GM21528 (cell line): ENCODE measurements at regions not wholly inside any gene's neighbourhood (a gene's known extent, or its start where the extent isn't known, plus 50 kb on each side); places are given as distances from the start of the nearest gene placed in this dataset.

Experiments used
- ATAC-seq: cut with Tn5 transposase; IDR thresholded peaks from one replicate; pipeline ENCODE4 v1.9.1; 2021; ENCODE audit warnings: mild to moderate bottlenecking, moderate library complexity; ENCODE audit not compliant: unreplicated experiment, low FRiP score

DNA sequence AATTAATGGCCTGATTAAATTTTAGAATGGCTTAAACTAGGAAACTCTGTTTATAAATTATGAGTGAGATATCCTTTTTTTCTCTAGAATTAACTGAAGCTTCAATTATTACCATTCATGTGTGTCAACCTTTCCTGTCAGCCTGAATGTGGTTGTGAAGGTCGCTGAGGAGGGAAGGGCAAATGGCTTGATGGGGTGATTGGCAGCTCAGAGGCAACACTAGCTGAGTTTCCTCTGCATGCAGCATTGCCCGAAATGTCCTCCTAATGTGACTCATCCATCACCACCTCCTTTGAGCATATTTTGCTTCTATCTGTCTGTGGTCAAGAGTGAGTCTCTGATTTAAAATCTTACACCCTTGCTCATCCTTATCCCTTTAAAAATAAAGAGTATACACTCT is 281.9 kb downstream of the TENT4A start:
- no peak for ATAC-seq

DNA sequence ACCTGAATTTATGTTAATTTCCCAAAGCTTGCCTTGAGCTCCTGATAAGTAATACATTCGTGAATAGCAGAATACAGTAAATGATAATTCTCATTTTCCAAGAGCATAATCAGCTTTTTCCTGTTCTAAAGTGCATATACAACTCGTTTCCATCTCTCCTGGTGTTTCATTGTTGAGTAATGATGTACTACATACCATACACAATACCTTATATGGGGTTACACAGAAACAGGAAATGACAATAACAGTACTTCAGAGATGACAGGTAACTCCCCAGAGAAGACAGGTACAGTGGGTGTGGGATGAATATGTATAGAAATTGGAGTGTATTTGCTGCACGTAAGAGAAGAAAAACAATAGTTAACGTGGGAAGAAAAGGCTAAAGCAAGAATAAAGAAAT is 287.1 kb downstream of the TENT4A start:
- ATAC-seq: no peak

DNA sequence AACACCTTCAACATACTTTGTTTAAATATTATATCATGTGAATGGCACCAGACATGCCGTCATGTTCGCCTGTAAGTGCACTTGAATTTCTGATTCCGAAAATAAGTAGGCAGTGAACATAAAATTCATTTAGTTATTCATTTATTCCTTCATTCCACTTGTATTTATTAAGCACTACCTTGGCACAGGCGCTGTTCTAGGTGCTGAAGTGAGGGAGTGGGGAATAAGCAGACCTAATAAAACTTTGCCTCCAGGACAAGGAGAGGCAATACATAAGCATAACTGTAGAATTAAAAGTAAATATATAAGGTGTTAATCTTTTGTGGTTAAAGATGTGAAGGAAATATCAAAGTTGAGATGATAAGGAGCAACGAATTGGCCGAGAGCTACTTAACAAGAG is 297.4 kb downstream of the TENT4A start:
- no peak for ATAC-seq

DNA sequence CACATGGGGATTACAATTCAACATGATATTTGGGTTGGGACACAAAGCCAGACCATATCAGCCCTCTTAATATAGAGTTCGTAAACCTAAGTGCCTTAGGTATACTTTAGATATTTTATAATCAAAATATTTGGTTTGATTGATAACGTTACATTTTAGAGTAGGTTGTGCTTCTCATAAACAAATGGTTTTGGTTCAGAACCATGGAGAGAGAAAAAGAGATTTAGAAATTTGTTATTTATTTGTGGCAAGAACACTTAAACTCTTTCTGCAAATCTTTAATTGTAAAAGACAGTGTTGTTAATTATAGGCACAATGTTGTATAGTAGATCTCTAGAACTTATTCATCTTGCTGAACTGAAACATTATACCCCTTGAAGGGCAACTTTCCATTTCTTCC is 298.8 kb downstream of the TENT4A start:
- no peak for ATAC-seq

DNA sequence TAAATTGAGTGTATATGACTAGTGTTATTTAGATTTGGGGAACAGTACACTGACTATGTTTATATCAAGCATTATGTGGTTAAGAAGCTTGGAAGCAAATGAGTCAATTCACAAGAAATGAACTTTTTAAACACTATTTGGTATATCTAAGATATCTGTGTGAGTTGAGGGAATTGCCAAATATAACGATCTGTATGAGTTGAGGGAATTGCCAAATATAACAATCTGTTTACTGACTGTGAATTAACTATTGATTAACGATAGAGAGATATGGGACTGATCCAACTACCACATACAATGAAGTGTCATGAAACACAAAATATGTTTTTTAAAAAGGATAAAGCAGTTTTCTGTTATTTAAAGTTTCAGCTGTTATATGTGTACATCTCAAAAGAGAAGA is 301.4 kb downstream of the TENT4A start:
- ATAC-seq: no peak

DNA sequence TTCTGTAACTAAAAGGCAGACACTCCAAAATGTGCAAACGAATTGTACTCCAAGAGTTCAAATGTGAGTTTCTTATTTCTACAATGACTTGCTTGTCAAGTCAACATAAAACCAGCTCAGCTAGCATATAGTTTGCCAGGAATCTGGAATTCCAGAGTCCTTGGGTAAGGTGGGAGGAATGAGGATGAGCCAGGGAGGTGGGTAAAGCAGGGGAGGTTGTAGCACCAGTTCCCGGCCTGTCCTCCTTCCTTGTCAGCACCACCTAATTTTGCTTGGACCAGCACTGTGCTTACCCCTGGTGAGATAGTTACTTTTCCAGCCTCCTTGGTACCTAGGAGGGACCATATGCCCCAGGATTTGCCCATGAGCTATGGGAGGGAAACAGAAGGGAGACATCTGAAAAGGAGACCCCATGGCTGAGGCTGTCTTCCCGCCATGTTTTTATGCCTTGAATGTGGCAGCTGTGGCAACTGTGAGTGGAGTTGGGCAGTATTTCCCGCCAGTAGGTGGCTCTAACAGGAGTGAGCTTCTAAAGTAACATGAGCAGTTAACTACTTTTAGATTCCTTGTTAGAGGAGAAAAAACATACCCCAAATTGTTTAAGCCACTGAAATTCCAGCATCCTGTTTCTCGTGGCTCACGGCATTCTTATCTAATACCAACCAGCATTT is 302.5 kb downstream of the TENT4A start:
- no peak for ATAC-seq

DNA sequence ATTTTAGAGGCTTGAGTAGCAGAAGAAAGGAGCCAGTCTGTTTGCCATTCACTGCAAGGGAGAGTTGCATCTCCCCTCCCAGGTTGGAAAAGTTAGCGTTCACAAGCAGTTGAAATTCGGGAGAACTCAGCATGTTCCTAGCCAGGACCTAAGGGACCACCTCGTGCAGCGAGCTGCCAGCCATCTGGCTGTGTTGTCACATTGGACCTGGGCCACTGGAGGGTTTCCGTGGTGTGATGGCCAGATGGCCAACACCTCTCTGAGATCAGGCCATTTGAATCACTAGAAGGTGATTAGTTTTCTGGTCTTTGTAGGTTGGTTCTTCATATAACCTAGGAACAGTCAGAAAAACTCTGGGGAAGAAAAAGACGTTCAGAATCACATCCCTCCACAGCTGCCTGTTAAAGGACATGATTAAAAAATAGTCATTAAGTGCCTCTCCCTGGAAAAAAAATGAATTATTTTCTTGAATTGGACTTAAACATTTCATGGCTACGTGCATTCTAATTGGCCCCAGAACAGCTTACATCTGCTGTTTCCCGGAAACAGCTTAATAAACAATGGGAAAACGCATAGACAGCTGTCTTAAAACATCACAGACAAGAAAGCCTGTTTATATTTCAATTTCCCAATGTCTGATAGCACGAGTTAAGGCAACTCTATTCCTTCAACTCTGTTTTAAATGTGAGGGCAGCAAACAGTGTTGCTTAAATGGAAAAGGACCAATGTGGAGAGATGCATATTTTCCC is 303.9 kb downstream of the TENT4A start:
- no peak for ATAC-seq

DNA sequence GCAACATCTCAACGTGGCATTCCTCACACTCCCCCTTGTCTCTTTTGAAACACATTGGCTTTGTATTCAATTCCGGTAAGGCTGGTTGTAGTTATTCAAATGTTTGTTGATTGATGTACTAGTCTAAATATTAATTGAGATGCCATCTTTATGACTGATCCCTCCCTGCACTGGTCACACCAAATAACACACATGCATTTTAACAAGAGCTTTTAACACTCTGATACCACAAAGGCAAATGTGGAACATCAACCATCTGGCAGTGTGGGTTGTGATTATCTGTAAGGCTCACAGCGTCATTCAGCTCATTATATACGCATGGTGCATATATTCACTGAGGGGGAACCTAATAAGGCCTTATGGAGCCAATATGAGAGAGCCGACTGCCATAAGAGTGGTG is 305.0 kb downstream of the TENT4A start:
- ATAC-seq: no peak

DNA sequence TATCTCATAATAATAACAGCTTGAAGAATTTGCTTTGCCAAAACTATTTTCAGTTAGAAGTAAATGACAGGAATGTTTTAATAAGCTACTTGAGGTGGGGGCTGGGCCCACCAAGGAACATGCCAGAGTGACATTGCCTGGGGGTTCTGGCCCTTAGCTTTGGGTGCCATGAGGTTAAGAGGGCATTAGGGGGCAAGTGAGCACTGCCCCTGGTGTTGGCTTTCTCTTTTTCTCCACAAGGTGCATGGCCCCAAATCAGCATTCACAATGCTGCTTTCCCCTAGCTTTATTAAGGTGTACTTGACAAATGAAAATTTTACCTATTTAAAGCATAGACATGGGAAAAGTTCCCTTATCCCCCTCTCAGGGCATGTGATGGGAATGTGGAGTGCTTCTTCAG is 305.4 kb downstream of the TENT4A start:
- no peak for ATAC-seq

DNA sequence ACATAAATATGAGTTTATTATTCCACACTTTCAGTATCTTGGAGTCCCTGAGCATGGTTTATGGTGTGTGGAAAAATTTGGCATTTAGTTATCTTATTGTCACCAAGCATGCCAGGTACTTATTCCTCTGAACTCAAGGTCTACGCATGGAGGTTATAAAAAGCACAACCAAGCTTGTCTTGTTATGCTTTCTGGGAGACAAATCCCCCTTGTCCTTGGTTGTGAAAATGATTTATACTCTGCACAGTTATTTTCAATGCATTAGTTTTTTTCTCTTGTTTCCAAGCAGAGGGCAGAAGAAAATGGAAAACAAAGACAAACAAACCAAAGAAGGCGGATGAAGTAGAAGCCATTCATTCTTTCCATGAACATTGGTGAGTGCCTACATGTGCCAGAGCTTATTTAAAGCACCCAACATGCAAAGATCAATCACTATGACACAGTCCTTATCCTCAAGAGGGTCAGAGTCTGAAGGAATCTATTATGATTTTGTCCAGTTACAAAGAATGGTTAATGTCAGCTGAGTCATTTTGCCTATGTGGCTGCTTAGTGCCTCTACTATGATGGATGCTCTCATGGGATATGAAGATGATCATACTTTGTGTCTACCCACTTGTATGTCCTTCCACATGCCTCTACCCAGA is 323.1 kb downstream of the TENT4A start:
- ATAC-seq: no peak

DNA sequence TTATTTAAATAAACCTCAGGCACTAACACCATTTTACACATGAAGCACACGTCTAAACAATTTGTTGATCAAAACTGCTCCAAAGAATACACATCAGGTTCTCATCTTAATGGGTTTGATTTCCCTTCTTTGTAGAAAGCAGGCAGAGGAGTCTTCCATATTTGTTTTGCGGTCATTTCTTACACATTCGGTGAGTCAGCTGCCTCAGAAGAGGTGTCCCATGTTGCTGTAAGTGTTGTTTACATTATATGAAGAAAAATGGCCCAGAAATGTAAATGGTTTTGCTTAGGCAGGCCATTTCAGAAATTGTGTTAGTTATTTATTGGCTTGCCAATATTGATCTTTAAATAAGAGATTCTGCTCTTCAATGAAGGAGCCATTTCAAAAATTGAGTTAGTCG is 325.8 kb downstream of the TENT4A start:
- no peak for ATAC-seq

DNA sequence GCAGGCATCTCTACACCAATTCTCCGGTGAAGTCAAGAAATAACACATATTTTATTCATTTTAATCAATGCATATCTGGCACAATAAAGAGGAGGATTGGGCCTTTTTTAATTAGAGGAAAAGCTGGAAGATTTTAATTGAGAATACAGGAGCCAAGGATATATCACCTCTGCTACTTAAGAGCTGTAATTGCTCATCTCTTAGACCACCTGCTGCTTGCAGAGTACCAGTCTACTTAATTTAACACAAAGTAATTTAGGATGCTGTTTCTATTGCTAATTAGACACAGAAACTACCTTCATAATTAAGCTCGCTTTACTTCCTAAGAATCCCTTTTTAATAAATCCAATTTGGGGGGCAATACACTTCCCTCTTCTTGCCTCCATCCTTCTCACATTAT is 326.9 kb downstream of the TENT4A start:
- no peak for ATAC-seq

DNA sequence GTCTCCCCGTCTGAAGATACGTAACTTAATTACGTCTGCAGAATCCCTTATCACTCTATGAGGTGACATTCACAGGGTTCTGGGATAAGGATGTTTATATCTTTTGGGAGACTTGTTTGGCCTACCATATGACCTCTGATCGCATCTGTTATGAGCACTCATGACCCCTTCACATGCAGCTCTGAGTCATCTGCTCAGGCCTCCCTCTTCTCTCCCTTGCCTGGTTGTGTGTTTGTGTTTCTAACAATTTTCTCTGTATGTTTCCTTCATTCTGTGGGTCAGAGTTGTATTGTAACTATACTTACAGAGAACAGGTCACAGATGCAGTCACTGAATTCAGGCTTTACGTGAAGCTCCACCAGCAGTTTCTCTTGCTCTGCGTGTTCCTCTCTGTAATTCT is 330.6 kb downstream of the TENT4A start:
- no peak for ATAC-seq

DNA sequence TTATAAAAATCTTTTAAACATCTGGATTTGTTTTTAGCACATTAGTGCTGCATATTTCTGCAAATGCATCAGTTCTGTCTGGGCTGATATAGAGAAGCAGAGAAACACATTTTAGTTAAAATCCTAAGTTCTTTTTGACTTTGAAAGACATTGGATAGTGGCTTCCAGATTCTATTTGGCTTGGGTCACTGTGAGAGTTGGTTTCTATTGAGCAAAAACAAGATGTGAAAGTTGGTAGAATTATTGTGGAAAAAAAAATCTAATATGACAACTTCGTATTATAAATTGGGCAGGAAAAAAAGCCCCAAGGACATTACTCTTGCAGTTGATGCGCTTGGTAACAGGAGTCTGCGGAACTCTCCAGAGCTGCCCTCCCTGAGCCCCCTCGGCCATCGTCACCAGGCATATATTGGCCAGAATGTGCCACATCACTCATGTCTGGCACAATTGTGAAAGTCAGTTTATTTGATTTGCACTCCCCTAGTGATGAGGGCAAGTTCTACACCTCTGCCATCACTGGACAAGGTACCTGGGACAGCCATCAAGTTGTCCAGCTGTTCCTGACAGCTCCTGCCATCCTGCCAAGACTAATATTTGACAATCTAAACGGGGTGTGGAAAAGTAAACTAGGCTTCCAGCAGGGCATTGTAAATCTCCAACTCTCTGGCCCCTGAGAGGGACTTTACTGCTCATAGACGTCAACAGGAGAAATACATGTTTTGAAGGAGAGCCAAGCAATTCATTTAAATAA is 334.5 kb downstream of the TENT4A start:
- ATAC-seq: no peak

DNA sequence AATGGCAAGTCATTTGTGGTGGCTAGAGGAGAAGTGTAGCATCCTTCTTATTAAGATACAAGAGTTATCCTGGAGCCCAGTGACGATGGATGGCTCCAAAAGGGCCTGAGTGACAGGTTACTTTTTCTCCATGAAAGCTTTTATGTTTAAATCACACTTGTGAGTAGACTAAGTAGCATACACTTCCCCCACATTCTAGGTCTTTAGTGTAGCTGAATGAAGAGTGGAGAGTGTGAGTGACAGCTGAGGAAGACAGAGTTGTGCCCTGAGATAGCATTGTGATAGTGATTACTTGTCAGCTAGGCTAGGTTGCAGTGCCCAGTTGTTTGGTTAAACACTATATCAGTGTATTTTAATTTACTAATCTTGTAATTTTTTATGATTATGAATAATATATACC is 337.8 kb downstream of the TENT4A start:
- ATAC-seq: no peak

DNA sequence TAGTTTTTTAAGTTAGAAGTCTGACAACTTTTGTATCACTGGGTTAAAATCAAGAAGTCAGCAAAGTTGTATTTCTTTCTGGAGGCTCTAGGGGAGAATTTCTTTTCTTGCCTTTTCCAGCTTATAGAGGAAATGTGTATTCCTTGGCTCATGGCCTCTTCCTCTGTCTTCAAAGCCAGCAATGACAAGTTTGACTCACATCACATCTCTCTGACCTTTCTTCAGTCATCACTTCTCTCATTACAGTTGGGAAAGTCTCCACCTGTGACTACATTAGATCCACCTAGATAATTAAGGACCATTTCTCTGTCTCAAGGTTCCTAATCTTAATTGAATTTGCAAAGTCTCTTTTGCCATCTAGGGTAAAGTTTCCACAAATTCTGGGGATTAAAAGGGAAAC is 339.9 kb downstream of the TENT4A start:
- no peak for ATAC-seq

DNA sequence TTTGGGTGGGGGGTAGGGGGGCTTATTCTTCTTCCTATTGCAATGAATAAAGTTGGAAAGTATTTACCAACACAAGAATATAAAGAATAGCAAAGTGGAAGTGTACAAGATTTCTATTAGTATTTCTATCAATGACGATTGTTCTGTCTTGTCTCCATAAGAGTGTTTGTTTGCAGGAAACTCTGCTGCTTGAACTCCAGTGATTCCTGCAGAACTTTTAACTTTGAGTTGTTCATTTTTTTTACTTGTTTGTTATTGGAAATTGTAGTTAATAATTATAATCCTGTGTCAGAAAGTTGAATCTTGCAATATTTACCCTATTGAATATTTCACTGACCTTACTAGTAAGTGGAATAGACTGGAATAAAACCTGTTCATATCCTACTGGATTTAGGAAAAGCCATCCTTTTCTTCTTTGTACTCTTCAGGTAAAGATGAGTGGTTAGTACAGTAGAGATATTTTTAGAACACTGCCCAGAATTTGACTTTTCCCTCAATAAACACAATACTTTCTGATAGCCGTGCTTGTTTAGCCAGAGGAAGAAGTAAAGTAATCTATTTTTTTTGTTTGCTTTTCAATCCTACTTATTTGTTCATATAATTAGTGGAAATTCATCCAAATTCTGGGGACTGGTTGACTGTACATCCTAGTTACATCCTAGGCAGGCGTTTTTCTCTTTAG is 340.4 kb downstream of the TENT4A start:
- no peak for ATAC-seq

DNA sequence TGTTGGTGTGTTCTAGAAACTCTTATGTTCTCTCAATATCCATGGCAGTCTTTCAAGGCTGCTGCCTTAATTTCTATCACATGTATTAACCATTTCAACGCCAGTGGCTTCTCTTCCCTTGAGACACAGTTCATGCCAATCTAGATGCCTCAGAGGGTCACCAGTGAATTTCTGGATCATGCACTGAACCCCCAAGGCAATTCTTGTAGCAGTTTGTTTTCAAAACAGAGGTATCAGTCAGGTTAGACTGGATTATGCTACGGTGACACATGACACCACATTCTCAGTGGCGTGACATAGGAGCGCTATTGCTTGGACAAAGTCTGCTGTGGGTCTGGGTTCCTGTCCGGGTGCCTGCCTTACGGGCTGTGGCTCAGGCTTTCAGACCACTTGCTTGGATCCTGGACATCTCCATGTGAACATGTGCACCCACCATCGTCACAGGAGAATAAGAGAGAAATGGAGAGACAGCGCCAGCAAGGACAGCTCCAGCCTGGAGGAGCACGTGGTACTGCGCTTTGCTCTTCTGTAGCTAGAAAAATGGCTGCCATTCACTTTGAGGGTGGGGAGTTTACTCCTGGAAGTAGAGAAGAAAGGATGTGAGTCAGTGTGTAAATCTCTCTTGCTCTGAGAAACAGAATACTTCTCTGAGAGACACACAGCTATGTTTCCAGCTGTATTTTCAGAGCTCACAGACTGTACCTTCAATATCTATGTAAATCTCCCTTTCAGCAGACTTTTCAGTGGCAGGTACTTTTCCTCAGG is 329.3 kb upstream of the ADCY2 start:
- ATAC-seq: no peak

DNA sequence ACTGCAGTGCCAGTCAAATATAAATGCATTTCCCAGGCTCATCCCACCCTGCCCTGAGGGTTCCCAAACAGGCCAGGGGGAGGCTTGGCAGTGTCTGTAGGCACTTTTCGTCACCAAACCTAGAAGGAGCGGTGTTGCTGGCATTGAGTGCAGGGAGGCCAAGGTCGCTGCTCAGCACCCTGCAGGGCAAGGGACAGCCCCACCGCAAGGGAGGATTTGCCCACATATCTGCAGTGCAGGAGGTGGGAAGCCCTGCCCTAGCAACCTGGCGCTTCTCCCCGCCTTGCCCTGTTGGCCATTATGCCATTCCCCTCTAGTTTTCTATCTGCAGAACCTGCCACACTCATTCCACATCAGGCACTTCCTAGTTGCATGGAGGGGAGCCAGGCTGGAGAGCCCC is 327.8 kb upstream of the ADCY2 start:
- no peak for ATAC-seq

DNA sequence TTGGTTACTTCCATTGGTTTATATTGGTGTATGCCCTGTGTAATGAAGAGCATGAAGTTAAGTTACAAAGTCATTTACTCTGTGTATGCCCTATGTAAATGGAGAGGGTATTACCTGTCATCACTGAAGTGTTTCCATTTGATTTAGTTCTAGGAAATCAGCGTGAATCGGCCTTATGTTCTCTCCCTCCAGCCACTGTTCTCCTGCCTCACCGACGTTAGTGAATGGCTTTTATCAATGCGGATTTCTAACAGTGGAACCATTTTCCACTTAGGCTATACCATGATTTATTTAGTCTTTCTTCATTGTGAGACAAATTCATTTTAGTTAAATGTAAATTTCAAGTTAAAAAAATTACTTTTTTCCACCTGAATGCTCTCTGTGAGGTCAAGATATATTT is 327.0 kb upstream of the ADCY2 start:
- ATAC-seq: no peak
